ENCODE measurements at regions not wholly inside any gene's neighbourhood (a gene's known extent, or its start where the extent isn't known, plus 50 kb on each side); places are given as distances from the start of the nearest gene placed in this dataset.
"Not testable (repeated sequence)": the region's sequence is repeated elsewhere in the genome, so short reads cannot be mapped to it uniquely, and the experiment has no call there.

DNA sequence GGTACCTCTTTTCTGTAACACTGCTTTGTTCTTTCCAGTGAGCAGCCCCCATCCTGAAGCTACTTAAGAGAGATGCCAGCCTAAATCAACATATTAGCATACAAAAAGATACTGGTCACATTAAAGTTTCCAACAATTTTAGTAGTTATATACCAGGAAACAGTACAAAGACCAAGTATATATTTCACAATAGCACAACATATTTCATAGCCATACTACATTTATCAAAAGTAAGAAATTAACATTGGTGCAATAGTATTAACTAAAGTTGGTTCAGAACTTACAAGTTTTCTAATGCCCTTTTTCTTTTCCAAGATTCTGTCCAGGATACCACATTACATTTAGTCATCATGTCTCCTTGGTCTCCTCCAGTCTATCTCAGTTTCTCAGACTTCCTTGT is 641.0 kb upstream of the GJE1 start:
- no peak for DNase-seq

GRCh38 chr6:141490982-141491381 is 641.7 kb upstream of the GJE1 start:
- no peak for DNase-seq

- DNase-seq, result no peak
These were observed 644.2 kb upstream of the GJE1 start for GRCh38 chr6:141488488-141488887.

GRCh38 chr6:141486942-141487341 is 645.8 kb upstream of the GJE1 start:
- DNase-seq, result no peak

DNA sequence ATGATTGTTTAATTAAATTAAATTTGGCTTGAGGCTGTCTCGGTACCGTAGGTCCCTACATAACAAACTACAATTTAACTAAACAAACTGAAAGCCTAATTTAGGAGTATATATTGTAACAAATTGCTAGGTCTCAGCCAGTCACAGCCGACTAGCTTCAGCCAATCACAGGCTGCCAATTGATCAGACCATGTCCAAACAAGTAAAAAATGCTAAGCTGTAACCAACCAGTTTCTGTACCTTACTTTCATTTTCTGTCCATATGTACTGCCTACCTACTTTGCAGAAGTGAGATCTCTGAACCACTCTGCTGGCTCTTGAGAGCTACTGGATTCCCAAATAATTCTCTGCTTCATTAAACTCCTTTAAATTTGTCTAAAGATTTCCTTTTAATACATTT is 648.0 kb upstream of the GJE1 start:
- DNase-seq, result no peak

- peak; percentile 55 for DNase-seq
These were observed 649.1 kb upstream of the GJE1 start for GRCh38 chr6:141483598-141484061.

GRCh38 chr6:141482796-141483597 is 649.7 kb upstream of the GJE1 start:
- no peak for DNase-seq

GRCh38 chr6:141475259-141475658 is 657.5 kb upstream of the GJE1 start:
- no peak for DNase-seq

DNA sequence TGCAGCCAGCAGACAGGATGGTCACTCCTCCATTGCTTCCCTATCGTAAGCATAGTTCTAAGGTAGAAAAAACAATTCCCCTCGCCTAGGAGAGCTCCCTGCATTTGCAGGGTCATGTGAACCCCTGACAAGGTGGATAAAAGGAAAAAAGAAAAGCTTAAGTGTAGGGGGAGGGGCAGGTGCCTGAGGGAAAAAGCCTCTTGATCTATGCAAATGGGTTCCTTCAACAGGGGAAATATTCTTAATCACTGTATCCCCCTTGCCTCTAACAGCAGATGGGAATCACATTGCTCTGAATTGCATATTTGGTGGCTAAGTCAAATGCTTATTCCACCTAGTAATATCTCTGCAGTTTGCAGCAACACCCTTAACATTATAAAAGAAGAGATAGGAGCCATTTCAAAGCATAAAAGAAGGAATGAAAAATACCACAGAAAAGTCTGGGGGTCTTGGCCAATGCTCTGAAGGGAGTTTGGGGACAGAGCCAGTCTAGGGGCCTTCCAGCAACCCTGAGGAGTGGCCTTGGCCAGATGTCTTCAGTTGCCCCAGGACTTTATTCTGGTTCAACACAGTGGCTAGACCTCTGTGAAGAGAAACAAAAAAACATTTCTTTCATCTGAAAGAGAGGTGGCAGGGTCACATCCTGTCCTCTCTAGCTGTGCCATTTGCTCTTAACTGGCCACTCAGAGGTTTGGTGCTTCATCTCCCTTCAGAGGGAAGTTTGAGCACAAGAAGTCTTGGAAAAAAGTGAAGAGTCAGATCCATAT is 660.4 kb upstream of the GJE1 start:
- DNase-seq, result no peak

GRCh38 chr6:141470810-141471209 is 661.9 kb upstream of the GJE1 start:
- DNase-seq, result no peak

DNA sequence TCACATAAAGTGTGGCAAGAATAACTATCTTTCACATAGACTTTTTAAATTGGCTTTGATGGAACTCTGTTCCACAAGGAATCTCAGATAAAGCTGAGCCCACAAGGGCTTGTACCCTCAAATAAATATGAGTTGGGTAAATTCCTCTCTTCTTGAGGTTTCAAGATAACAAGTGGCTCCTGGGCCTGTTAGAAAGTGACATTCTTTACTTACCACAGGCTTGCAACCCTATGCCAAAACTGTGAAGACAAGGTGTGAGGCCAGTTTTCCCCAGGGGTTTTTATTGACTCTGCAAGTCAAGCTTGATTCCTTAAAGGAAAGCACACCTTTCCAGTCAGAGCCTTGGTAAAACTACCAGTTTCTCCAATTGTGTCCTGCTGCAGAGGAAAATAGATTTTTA is 664.8 kb upstream of the GJE1 start:
- DNase-seq, result no peak

- no peak for DNase-seq
These were observed 665.7 kb upstream of the GJE1 start for GRCh38 chr6:141467041-141467440.

- DNase-seq, result no peak
These were observed 667.8 kb upstream of the GJE1 start for GRCh38 chr6:141464896-141465295.

- no peak for DNase-seq
These were observed 668.2 kb upstream of the GJE1 start for GRCh38 chr6:141464490-141464889.

DNA sequence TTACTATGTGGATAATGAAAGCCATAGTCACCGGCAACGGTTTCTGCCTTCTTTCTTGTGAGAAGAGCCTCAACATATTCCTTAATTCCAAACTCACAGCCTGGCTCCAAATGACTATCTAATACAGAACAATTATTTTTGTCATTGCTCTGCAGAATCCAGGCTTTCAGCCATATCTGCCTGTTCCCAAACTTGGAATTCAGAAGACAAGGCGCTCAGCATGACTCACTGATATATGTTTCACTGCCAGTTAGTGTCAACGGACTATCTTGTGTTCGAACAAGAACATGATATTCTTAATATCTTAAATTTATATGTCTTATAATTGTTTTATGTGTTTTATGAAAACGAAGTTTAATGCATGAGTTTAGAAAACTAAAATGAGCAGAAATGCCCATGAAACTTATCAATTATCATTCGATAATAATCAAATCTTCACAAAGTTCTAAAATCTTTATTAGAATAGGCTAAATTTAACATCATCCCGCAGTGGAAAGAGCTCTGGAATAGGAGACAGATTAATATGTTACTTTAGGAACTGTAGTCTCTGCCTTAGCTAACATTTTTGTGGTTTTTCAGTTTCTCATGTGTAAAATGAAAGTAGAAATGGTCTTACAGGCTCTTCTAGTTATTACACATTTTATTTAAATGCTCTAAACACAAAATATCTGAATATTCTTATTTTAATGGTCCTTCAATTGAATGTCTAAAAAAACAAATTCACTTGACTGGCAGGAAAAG is 669.3 kb upstream of the GJE1 start:
- DNase-seq, result no peak

GRCh38 chr6:141460743-141461484 is 671.8 kb upstream of the GJE1 start:
- DNase-seq, result no peak

- not testable (repeated sequence) for DNase-seq
These were observed 672.5 kb upstream of the GJE1 start for GRCh38 chr6:141460245-141460644.

DNA sequence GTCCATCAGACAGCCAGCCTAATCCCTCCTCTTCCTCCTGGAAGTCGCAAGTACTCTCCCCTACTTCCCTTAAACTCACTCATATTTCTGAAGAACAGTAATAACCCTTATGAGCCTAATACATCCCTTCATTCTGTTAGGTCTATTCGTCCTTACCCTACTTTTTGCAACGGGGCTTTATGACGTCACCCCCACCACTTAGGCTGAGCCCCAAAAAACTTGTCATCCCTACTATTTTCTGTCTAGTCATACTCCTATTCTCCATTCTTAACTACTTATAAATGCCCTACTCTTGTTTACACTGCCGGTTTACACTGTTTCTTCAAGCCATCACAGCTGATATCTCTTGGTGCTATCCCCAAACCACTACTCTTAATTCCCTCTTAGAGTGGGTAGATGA is 674.7 kb upstream of the GJE1 start:
- DNase-seq, result not testable (repeated sequence)

DNA sequence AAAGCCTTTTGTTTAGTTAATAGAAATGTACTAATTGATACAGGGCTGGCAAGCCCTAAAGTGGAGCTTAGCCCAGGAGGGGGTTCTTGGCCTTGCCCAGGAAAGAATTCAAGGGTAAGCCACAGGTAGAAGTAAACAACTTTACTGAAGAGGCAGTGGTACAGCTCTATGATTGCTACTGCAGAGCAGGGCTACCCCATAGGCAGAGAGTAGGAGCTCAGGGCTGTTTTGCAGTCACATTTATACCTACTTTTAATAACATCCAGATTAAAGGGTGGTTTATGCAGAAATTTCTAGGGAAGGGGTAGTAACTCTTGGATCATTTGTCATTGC is 680.4 kb upstream of the GJE1 start:
- DNase-seq, result no peak

DNA sequence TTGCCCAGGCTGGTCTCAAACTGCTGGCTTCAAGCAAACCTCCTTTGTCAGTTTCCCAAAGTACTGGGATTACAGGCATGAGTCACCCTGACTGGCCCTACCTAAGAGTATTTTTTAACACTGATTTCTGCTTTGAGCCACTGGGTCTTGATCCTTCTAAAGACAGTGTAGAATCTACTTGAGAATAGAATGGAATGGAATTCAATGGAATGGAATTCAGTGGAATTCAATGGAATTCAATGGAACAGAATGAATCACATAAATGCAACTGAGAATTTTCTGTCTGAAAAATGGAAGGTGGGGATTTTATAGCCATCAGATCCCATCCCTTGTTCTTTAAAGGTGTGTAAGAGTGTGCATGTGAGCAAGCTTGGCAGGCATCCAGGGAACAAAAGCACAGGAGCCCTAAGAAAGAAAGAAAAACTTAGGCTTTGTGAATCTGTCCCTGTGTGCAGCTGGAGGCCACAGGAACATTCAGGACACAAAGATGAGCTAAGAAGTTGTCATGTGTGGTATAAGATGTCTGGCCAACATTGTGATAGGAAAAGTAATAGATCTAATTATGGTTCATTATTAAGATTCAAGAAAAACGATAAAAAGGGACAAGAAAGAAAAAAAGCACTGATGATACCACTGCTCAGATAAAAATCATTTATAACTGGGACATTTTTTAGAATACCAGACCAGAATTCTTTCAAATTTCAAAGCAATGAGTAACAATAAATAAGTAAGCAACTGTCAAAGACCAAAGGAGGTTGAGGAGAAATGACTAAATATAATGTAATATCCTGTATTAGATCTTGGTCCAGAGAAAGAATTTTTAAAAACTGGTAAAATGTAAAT is 681.0 kb upstream of the GJE1 start:
- no peak for DNase-seq

DNA sequence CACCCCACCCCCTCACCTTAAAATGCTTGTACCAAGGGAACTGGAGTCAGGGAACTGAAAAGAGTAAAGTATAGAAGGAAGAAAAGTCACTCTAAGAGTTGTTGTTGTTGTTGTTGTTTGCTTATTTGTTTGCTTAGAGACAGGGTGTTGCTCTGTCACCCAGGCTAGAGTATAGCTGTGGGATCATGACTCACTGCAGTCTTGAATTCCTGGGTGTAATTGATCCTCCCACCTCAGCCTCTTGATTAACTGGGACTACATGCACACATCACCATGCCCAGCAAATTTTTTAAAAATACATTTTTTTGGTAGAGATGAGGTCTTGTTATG is 681.6 kb upstream of the GJE1 start:
- no peak for DNase-seq
